Activated CD8-positive, alpha-beta memory T cell treated with anti-CD3 and anti-CD28 coated beads for 36 hours (primary cell): ENCODE measurements at regions not wholly inside any gene's neighbourhood (a gene's known extent, or its start where the extent isn't known, plus 50 kb on each side); places are given as distances from the start of the nearest gene placed in this dataset.

Experiments
- CTCF ChIA-PET: fragments of 350-600 bp; sonication (Branson Sonifier 250); formaldehyde crosslinking; loops from one replicate; lab custom pipeline; 2021; ENCODE audit warnings: antibody characterized with exemption; lab: Charles Lee
- POLR2A ChIA-PET: fragments of 350-600 bp; sonication (Branson Sonifier 250); formaldehyde crosslinking; loops from one replicate; lab custom pipeline; 2021; ENCODE audit warnings: antibody characterized with exemption; lab: Charles Lee

- ChIA-PET POLR2A (no interaction called here), CTCF (no interaction called here)
These were observed 599.6 kb upstream of the POT1 start for GRCh38 chr7:125529249-125529648.

GRCh38 chr7:125526958-125527357 lies 597.3 kb upstream of the POT1 start:
- POLR2A ChIA-PET: no interaction called here
- CTCF ChIA-PET: no interaction called here

- CTCF ChIA-PET: no interaction called here
- POLR2A ChIA-PET: no interaction called here
These were observed 596.5 kb upstream of the POT1 start for GRCh38 chr7:125526092-125526491.

- POLR2A ChIA-PET: no interaction called here
- CTCF ChIA-PET: no interaction called here
These were observed 586.6 kb upstream of the POT1 start for GRCh38 chr7:125516194-125516593.

- CTCF ChIA-PET: no interaction called here
- POLR2A ChIA-PET: no interaction called here
These were observed 582.7 kb upstream of the POT1 start for GRCh38 chr7:125512373-125512772.

- CTCF ChIA-PET: no interaction called here
- POLR2A ChIA-PET: no interaction called here
These were observed 581.7 kb upstream of the POT1 start for GRCh38 chr7:125511310-125511709.

GRCh38 chr7:125506331-125506730 lies 576.7 kb upstream of the POT1 start:
- ChIA-PET POLR2A (no interaction called here), CTCF (no interaction called here)

GRCh38 chr7:125504848-125505247 lies 575.2 kb upstream of the POT1 start:
- ChIA-PET CTCF (no interaction called here), POLR2A (no interaction called here)

- ChIA-PET POLR2A (no interaction called here), CTCF (no interaction called here)
These were observed 566.4 kb upstream of the POT1 start for GRCh38 chr7:125495997-125496396.

GRCh38 chr7:125492521-125492920 lies 562.9 kb upstream of the POT1 start:
- ChIA-PET CTCF (no interaction called here), POLR2A (no interaction called here)

- ChIA-PET POLR2A (no interaction called here), CTCF (no interaction called here)
These were observed 561.5 kb upstream of the POT1 start for GRCh38 chr7:125491137-125491536.

GRCh38 chr7:125490167-125490566 lies 560.5 kb upstream of the POT1 start:
- CTCF ChIA-PET: no interaction called here
- POLR2A ChIA-PET: no interaction called here

GRCh38 chr7:125485223-125485622 lies 555.6 kb upstream of the POT1 start:
- POLR2A ChIA-PET: no interaction called here
- CTCF ChIA-PET: no interaction called here

GRCh38 chr7:125484755-125485154 lies 555.1 kb upstream of the POT1 start:
- CTCF ChIA-PET: no interaction called here
- POLR2A ChIA-PET: no interaction called here

GRCh38 chr7:125481323-125481722 lies 551.7 kb upstream of the POT1 start:
- CTCF ChIA-PET: no interaction called here
- POLR2A ChIA-PET: no interaction called here

GRCh38 chr7:125480762-125481161 lies 551.1 kb upstream of the POT1 start:
- POLR2A ChIA-PET: no interaction called here
- CTCF ChIA-PET: no interaction called here

- ChIA-PET POLR2A (no interaction called here), CTCF (no interaction called here)
These were observed 539.2 kb upstream of the POT1 start for GRCh38 chr7:125468855-125469174.

- CTCF ChIA-PET: no interaction called here
- POLR2A ChIA-PET: no interaction called here
These were observed 538.6 kb upstream of the POT1 start for GRCh38 chr7:125467996-125468854.

- ChIA-PET POLR2A (no interaction called here), CTCF (no interaction called here)
These were observed 535.9 kb upstream of the POT1 start for GRCh38 chr7:125465527-125465926.

GRCh38 chr7:125462615-125463014 lies 533.0 kb upstream of the POT1 start:
- ChIA-PET CTCF (no interaction called here), POLR2A (no interaction called here)

- POLR2A ChIA-PET: no interaction called here
- CTCF ChIA-PET: no interaction called here
These were observed 529.4 kb upstream of the POT1 start for GRCh38 chr7:125459038-125459437.

GRCh38 chr7:125450749-125451148 lies 521.1 kb upstream of the POT1 start:
- ChIA-PET CTCF (no interaction called here), POLR2A (no interaction called here)
